HG03439 (cell line): ENCODE measurements at regions not wholly inside any gene's neighbourhood (a gene's known extent, or its start where the extent isn't known, plus 50 kb on each side); places are given as distances from the start of the nearest gene placed in this dataset.
"Not testable (repeated sequence)": the region's sequence is repeated elsewhere in the genome, so short reads cannot be mapped to it uniquely, and the experiment has no call there.

Experiments
- ATAC-seq: cut with Tn5 transposase; IDR thresholded peaks from one replicate; pipeline ENCODE4 v1.9.1; 2021; ENCODE audit warnings: mild to moderate bottlenecking, moderate library complexity; ENCODE audit not compliant: unreplicated experiment

DNA sequence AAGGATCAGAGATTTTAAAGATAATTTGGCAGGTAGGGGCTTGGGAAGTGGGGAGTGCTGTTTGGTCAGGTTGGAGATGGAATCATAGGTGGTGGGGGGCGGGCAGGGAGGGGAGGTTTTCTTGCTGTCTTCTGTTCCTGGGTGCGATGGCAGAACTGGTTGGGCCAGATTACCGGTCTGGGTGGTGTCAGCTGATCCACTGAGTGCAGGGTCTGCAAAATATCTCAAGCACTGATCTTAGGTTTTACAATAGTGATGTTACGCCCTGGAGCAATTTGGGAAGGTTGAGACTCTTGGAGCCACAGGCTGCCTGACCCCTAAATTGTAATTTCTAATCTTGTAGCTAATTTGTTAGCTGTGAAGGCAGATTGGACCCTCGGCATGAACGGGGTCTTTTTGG lies 78.0 kb upstream of the PARP8 start:
- not testable (repeated sequence) for ATAC-seq

DNA sequence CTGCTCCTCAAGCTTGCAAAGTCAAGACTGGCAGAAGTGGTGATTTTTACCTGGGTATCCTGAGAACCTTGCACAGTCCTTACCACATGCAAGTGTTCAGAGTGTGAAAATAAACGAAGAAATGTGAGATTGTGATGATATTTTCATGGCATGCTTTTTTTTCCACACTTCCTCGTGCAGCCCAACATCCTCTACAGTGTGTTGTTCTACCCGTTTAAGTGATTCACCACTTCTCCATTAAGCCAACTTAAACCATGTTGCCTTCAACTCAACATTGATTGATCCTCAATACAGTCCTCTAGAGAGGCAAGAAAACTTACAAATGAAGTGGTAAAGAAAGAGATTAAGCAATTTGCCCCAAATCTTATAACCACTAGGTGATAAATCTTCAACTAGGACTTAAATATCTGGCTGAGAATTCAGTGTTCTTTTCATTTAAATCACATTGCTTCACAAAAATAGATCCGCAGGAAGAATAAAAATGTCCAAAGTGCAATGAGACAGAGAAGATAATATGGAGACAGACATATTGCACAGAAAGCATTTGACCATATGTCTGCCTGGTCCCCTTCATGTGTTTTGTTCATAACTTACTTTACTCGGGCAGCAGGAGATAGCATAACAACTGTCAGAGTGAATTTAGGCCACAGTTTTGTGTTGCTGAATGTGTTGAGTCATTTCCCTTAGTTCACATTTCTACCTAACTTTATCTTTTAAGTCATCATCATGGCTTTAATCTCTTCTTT lies 75.8 kb upstream of the PARP8 start:
- ATAC-seq, result not testable (repeated sequence)

DNA sequence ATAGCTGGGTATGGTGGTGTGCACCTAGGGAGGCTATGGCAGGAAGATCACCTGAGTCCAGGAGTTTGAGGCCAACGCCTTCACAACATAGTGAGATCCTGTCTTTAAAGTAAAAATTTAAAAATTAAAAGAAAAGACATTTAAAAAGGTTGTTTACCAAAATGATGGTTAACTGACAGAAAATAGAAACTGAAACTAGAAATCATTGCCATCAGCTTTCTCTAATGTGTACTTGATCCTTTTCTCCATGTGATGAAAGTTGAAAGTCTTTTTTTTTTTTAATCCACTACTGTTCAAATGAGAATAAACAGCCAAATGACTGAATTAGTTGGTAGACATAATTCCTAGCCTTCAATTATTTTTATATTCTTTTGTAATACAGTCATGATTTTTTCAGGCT lies 75.1 kb upstream of the PARP8 start:
- not testable (repeated sequence) for ATAC-seq

DNA sequence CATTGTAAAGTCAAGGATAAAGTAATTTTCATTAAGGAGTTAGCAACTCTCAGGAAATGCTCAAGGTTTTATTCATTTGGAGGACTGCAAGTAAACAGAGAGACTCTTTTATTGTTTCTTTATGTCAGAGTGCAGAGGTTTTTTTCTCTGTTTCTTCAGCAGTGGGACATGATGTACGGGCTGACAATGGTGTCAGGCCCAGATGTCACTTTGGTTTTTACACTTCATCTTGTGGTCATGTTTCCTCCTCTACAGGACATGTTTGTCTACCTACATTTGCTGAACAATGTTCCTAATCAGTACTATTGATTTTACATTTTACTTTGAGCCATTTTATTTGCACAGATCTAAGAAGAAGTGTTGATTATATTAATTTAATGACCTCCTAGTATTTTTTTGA lies 72.8 kb upstream of the PARP8 start:
- no peak for ATAC-seq

DNA sequence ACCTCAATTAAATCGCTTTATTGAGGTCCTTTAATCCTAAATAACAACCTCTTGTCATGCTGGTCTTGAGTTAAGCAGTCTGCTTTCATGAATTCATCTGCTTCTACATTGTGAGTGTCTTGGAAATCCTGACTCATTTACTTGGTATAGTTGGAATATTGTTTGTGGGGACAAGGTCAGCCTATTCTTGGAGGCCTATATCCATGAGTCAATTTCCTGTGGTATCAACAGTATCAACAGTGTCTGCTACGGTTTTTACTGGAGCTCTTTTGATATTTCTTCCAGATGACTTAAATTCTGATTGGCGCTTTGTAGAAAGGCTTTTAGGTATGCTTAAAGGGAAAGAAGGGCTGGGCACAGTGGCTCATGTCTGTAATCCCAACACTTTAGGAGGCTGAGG lies 71.2 kb upstream of the PARP8 start:
- ATAC-seq, result no peak

DNA sequence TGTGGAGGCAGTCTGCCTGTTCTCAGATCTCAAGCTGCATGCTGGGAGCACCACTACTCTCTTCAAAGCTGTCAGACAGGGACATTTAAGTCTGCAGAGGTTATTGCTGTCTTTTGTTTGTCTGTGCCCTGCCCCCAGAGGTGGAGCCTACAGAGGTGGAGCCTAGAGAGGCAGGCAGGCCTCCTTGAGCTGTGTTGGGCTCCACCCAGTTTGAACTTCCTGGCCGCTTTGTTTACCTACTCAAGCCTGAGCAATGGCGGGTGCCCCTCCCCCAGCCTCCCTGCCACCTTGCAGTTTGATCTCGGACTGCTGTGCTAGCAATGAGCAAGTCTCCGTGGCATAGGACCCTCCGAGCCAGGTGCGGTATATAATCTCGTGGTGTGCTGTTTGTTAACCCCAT lies 64.9 kb upstream of the PARP8 start:
- not testable (repeated sequence) for ATAC-seq

DNA sequence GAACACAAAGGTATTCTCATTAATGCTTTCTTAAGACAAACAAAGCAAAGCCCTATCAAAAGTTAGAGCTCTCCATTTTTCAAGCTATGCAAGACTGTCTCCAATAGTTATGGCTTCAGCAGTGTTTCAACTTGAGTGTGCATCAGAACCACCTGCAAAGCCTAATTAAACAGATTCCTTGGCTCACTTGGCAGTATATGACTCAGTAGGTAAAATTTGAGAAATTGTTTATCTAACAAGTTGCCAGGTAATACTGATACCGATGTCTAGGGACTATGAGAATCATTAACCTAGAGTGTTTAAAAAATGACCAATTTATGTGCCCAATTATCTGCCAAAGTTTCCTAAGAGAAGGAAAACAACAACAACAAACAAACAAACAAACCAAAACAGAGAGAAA lies 60.3 kb upstream of the PARP8 start:
- no peak for ATAC-seq

DNA sequence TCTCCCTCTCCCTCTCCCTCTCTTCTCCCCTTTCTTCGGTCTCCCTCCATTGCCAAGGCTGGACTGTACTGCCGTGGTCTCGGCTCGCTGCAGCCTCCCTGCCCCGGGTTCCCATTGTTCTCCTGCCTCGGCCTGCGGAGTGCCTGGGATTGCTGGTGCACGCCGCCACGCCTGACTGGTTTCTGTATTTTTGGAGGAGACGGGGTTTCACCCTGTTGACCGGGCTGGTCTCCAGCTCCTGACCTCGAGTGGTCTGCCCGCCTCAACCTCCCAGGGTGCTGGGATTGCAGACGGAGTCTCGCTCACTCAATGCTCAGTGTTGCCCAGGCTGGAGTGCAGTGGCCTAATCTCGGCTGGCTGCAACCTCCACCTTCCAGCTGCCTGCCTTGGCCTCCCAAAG lies 59.0 kb upstream of the PARP8 start:
- not testable (repeated sequence) for ATAC-seq

DNA sequence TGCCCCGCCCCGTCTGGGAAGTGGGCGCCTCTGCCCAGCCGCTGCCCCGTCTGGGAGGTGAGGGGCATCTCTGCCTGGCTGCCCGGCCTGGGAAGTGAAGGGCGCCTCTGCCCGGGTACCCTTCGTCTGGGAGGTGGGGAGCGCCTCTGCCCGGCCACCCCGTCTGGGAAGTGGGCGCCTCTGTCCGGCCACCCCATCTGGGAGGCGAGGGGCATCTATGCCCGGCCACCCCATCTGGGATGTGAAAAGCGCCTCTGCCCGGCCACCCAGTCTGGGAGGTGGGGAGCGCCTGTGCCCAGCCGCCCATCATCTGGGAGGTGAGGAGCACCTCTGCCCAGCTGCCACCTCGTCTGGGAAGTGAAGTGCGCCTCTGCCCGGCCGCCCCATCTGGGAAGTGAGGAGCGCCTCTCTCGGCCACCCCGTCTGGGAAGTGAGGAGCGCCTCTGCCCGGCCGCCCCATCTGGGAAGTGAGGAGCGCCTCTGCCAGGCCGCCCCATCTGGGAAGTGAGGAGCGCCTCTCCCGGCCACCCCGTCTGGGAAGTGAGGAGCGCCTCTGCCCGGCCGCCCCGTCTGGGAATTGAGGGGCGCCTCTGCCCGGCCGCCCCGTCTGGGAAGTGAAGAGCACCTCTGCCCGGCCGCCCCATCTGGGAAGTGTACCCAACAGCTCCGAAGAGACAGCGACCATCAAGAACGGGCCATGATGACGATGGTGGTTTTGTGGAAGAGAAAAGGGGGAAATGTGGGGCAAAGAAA lies 58.3 kb upstream of the PARP8 start:
- ATAC-seq, result not testable (repeated sequence)

DNA sequence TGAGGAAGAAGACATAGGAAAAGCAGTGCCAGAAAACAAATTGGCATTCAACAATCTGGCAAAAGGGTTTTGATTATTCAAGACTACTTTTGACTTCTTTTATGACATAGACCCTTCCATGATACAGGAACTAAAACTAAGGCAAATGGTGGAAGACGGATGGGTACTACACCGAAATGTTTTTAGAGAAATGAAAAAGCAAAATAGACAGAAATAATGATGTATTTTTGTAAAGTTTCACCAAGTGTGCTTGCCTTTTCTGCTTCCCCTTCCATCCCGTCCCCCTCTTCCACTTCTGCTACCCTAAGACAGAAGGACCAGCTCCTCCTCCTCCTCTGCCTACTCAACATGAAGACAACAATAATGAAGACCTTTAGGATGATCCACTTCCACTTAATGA lies 53.4 kb upstream of the PARP8 start:
- not testable (repeated sequence) for ATAC-seq
